HG03066 (cell line): ENCODE measurements at regions not wholly inside any gene's neighbourhood (a gene's known extent, or its start where the extent isn't known, plus 50 kb on each side); places are given as distances from the start of the nearest gene placed in this dataset.
"Not testable (repeated sequence)": the region's sequence is repeated elsewhere in the genome, so short reads cannot be mapped to it uniquely, and the experiment has no call there.

ENCODE experiments used
- ATAC-seq: cut with Tn5 transposase; IDR thresholded peaks from one replicate; pipeline ENCODE4 v1.9.1; 2021; ENCODE audit warnings: low read depth; ENCODE audit not compliant: unreplicated experiment

GRCh38 chr22:25448435-25449051, 115.9 kb upstream of the GRK3 start:
- ATAC-seq = peak; percentile 29

GRCh38 chr22:25449781-25450317, 114.6 kb upstream of the GRK3 start:
- ATAC-seq = no peak

GRCh38 chr22:25451480-25452114, 112.9 kb upstream of the GRK3 start:
- ATAC-seq = no peak

GRCh38 chr22:25452116-25452700, 112.3 kb upstream of the GRK3 start:
- ATAC-seq = no peak

- no peak for ATAC-seq
These were observed 111.4 kb upstream of the GRK3 start for GRCh38 chr22:25453058-25453457.

- ATAC-seq = no peak
These were observed 110.9 kb upstream of the GRK3 start for GRCh38 chr22:25453557-25453956.

GRCh38 chr22:25456300-25457043, 108.0 kb upstream of the GRK3 start:
- ATAC-seq = not testable (repeated sequence)

- ATAC-seq = not testable (repeated sequence)
These were observed 105.8 kb upstream of the GRK3 start for GRCh38 chr22:25458631-25459030.

- not testable (repeated sequence) for ATAC-seq
These were observed 103.8 kb upstream of the GRK3 start for GRCh38 chr22:25460682-25461081.

- no peak for ATAC-seq
These were observed 103.2 kb upstream of the GRK3 start for GRCh38 chr22:25461301-25461700.

- peak; percentile 60 for ATAC-seq
These were observed 101.8 kb upstream of the GRK3 start for GRCh38 chr22:25462474-25463346.

- ATAC-seq = not testable (repeated sequence)
These were observed 101.2 kb upstream of the GRK3 start for GRCh38 chr22:25463347-25463628.

- not testable (repeated sequence) for ATAC-seq
These were observed 100.1 kb upstream of the GRK3 start for GRCh38 chr22:25464326-25464725.

GRCh38 chr22:25465949-25466348, 98.5 kb upstream of the GRK3 start:
- ATAC-seq = no peak

- ATAC-seq = no peak
These were observed 92.1 kb upstream of the GRK3 start for GRCh38 chr22:25472382-25472781.

GRCh38 chr22:25475257-25476022, 89.0 kb upstream of the GRK3 start:
- ATAC-seq = no peak

- ATAC-seq = no peak
These were observed 87.1 kb upstream of the GRK3 start for GRCh38 chr22:25477358-25477757.

GRCh38 chr22:25478111-25478510, 86.4 kb upstream of the GRK3 start:
- ATAC-seq = no peak

GRCh38 chr22:25478528-25478927, 85.9 kb upstream of the GRK3 start:
- no peak for ATAC-seq

GRCh38 chr22:25480868-25481267, 83.6 kb upstream of the GRK3 start:
- ATAC-seq = not testable (repeated sequence)
